ENCODE measurements at regions not wholly inside any gene's neighbourhood (a gene's known extent, or its start where the extent isn't known, plus 50 kb on each side); places are given as distances from the start of the nearest gene placed in this dataset.
A peak's percentile ranks its signal among the peaks of the same experiment; 100 is the strongest.
"Not testable (repeated sequence)": the region's sequence is repeated elsewhere in the genome, so short reads cannot be mapped to it uniquely, and the experiment has no call there.

GRCh38 chr9:38518826-38519225 lies 94.6 kb upstream of the IGFBPL1 start:
- DNase-seq (ENCODE audit: low spot score): no peak

GRCh38 chr9:38516273-38516672 lies 92.0 kb upstream of the IGFBPL1 start:
- DNase-seq (ENCODE audit: low spot score): peak; percentile 60

GRCh38 chr9:38515055-38515454 lies 90.8 kb upstream of the IGFBPL1 start:
- not testable (repeated sequence) for DNase-seq (ENCODE audit: low spot score)

- DNase-seq (ENCODE audit: low spot score): not testable (repeated sequence)
These were observed 86.1 kb upstream of the IGFBPL1 start for GRCh38 chr9:38510340-38510739.

- no peak for DNase-seq (ENCODE audit: low spot score)
These were observed 83.3 kb upstream of the IGFBPL1 start for GRCh38 chr9:38507587-38507986.

- DNase-seq (ENCODE audit: low spot score): not testable (repeated sequence)
These were observed 75.9 kb upstream of the IGFBPL1 start for GRCh38 chr9:38500171-38500570.

GRCh38 chr9:38498551-38498950 lies 74.3 kb upstream of the IGFBPL1 start:
- not testable (repeated sequence) for DNase-seq (ENCODE audit: low spot score)

GRCh38 chr9:38489057-38489456 lies 64.8 kb upstream of the IGFBPL1 start:
- no peak for DNase-seq (ENCODE audit: low spot score)

- no peak for DNase-seq (ENCODE audit: low spot score)
These were observed 64.0 kb upstream of the IGFBPL1 start for GRCh38 chr9:38488156-38488698.

- not testable (repeated sequence) for DNase-seq (ENCODE audit: low spot score)
These were observed 63.3 kb upstream of the IGFBPL1 start for GRCh38 chr9:38487418-38488155.

- no peak for DNase-seq (ENCODE audit: low spot score)
These were observed 62.6 kb upstream of the IGFBPL1 start for GRCh38 chr9:38486837-38487236.

- DNase-seq (ENCODE audit: low spot score): no peak
These were observed 61.9 kb upstream of the IGFBPL1 start for GRCh38 chr9:38486056-38486615.

GRCh38 chr9:38484076-38484665 lies 59.9 kb upstream of the IGFBPL1 start:
- DNase-seq (ENCODE audit: low spot score): not testable (repeated sequence)

GRCh38 chr9:38482918-38483592 lies 58.8 kb upstream of the IGFBPL1 start:
- no peak for DNase-seq (ENCODE audit: low spot score)

- no peak for DNase-seq (ENCODE audit: low spot score)
These were observed 54.0 kb upstream of the IGFBPL1 start for GRCh38 chr9:38478211-38478610.

GRCh38 chr9:38474476-38474875 lies 50.2 kb upstream of the IGFBPL1 start:
- DNase-seq (ENCODE audit: low spot score): not testable (repeated sequence)

Measured in AG20443 (cell line).